Non-pigmented ciliary epithelial cell (primary cell): ENCODE measurements at regions not wholly inside any gene's neighbourhood (a gene's known extent, or its start where the extent isn't known, plus 50 kb on each side); places are given as distances from the start of the nearest gene placed in this dataset.

Experiments used
- DNase-seq: peaks from one replicate; pipeline ENCODE4 v3.0.0-alpha.2; 2010; ENCODE audit warnings: low read depth

DNA sequence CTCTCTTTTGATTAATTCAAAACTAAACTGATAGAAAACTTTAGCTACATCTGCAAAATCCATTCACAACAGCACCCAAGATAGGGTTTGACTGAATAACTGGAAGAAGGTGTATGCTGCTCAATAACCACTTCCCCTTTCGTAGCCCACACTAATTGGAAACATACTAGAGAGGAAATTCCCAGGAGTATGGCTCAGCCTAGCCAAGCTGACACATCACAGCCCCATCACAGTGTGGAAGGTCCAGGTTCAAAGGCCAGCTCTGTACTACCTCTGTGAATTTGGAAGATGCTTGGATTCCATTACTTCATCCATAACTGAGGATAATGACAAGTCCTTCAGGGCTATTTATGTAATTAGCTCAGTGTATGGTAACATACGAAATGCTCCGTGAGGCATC, 185.4 kb downstream of the FBXO15 start:
- DNase-seq: peak; percentile 71

DNA sequence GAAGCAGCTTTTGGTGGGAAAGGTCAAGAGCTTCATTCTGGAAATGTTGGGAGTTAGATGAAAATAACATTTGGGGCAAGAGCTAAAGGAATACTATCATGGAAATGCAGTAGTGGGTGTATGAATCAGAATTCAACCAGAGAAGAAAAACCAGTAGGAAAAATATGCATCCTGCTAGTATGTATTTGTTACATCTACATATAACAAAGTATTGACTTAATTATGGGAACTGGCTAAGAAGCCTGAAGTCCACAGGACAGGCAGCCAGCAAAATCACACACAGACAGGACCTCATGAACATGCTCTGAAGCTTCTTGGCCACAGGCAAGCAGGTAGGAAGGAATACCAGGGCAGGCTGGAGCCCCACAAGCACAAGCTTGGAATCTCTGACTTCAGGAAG, 185.8 kb downstream of the FBXO15 start:
- no peak for DNase-seq

DNA sequence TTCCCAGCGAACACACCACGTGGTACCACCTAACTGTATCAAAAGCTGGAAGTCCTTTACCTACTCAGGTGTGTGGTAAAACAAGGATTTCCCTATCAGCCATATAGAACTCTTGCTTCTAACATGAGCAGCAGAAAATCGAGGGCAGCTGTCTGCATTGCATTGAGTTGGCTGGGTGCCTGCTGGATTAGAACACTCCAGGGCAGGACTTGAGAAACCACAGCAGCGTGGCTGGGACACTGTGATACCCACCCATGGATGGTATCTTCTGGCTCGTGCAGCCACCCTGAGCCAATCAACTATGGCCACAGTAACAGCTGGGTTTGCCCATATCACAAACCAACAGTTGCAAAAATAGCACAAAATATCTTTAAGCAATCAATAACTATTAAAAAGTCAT, 188.3 kb downstream of the FBXO15 start:
- no peak for DNase-seq

DNA sequence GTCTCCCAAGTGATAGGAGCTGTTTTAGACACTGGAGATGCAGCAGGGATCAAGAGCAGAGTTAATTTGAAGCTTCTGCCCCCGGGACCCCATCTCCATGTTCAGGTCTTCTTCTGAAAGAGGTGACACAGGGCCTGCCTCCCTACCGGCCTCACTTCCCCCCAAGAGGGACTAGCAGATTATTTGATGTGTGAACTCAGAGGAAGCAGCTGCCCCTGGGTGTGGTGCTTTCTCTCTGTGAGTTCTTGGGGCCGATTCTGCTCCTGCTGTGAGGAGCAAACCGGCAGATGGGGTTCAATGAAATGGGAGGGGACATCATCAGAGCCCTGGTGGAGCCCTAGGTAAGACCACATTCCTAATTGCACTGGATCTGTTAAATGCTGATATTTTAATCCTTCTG, 193.4 kb downstream of the FBXO15 start:
- no peak for DNase-seq

DNA sequence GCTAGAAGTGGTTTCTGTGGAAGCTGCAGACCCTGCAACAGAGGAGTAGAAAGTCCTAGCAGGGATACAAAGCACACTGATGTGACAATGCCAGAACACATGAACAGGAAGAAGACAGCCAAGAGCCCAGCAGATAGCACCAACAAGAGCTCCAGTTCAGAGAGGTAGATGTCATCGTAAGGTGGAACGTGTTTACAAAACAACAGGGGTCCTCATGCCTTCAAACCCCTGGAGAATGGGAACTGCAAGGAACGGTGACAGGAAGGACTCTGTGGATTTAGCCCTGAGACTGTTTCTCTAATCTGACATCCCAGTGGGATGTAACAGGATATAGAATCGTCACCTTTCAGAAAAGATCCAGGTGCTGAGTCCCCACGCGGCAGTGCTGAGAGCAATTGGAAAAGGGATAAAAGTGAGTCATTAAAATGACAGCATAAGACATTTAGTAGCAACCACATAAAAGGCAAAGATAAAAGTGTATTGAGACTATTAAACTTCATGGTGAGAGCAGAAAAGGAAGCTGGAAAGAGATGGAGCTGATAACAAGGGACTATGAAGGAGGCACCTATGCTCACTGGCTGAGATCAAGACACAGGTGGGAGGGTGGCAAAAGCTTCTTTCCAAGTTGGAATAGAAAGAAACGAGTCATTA, 195.2 kb downstream of the FBXO15 start:
- no peak for DNase-seq

DNA sequence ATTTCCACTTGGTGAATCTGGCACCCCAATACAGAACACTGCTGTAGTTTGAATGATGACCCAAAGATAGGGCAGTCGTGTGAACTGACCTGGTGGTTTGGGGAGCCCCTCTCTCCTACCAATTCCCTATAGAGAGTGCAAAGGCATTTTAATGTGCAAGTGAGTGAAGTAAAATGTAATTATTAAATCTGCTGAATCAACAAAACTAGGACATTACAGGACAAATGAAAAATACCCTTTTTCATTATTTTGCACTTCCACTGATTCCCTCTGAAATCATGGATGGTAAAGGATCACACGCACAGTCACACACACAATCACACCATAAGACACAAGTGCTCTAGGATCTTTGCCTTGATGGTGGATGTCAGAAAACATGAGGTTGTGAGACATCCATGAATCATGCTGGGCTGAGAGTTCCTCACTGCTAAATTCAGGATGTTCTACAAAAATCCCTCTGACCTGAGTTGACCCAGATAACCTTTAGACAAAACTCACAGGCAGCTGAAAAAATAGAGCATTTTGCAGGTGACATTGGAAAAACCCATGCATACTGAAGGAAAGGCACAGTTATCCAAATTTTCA, 197.4 kb downstream of the FBXO15 start:
- DNase-seq: no peak

DNA sequence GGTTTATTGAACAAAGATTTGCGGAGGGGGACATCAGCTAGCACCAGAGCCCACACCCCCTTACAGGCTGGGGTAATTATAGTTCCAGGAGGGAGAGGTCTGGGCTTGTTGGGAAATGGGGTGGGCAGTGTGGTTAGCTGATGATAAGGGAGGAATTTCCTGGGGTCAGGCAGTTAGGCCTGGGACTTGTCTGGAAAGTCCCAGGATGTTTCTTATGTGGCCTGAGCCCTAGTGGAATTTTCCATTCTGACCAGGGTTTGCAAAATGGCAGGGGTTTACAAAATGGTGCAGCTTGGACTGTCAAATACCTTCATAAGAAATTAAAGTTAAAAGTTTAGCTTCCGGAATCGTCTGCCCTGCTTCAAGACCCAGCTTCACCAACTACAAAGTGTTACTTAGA, 199.1 kb downstream of the FBXO15 start:
- DNase-seq: peak; percentile 76

DNA sequence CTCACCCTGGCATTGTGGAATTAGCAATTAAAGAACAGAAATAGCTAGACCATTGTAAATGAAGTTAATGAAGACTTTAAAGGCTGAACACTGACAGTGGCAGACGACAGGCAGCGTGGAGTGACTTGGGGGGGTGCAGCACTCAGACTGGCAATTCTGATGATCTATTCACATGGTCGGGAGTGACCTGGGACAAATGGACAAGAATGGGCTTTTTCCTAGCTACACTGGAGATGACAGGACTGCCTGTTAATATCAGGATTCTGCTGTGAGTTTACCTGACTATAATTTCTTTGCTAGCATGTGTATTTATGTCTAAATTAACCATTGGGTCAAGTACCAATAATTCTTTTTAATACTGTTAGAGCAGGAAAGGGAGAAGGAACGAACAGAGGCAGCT, 199.6 kb downstream of the FBXO15 start:
- no peak for DNase-seq

DNA sequence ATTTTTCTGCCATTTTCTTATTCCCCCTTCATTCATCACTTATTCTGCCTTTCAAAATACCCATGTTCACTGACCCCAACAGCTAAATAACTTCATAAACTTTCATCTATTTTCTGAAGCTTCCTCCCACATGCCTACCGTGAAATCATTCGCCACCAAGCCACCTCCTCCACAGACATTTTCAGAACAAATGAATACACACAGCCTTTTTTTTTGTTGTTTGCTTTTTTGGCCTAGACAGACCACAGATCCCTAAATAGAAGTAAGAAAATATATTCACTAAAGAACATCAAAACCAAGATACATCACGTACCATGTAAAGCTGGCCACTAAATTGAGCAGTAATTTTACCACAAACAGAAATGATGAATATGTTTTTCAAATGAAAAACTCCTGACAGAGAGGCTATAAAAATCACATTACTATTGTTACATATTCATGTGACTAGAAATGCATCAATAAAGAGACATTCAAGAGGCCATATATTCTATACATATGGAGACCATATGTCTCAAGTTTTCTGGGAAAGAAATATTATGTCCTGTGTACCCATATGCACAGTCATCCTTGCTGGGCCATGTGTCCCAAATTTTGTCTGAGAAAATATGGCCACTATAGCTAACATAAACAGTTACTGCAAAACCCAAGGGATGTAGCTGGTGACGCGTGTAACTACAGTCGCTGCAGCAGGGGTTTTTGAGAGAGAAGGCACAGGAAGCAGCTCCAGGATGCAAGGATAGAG, 200.3 kb downstream of the FBXO15 start:
- DNase-seq: no peak

DNA sequence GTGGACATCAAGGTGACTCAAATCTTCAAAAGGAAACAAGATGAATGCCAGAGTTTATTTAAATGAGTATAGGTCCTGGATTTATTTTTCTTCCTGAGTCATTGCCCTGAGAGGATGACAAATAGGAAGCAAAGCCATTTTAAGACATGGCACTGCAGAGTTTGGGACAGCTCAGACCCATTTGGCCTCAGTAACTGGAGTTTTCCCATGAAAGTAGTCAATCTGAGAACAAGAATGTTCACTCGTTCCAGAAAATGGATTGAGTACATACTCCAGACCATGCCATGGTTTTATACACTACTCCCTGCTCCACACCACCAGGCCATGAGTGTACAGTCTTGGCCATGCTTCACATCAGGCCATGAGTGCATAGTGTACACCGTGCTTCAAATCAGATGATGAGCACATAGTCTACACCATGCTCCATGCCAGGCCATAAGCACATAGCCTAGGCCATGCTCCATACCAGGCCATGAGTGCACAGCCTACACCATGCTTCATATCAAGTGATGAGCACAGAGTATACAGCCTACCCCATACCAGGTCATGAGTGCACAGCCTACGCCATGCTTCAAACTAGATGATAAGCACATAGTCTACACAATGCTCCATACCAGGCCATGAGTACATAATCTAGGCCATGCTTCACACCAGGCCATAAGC, 202.4 kb downstream of the FBXO15 start:
- DNase-seq: no peak

DNA sequence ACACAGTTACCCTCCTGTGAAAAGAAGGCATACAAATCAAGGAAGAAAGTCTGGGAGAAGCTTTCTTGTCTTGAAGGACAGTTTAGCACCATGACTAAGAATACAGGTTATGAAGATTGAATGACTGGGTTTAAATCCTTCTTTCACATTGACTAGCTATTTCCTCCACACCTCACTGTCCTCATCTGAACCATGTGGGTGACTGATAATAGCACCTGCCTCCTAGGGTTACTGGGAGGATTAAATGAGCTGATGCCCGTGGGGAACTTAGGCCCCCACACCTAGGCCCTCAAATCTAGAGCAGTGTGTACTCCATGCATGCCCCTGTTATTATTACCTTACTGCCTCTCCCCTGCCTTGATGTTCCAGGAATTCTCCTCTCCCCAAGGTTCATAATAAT, 202.9 kb downstream of the FBXO15 start:
- DNase-seq: no peak

DNA sequence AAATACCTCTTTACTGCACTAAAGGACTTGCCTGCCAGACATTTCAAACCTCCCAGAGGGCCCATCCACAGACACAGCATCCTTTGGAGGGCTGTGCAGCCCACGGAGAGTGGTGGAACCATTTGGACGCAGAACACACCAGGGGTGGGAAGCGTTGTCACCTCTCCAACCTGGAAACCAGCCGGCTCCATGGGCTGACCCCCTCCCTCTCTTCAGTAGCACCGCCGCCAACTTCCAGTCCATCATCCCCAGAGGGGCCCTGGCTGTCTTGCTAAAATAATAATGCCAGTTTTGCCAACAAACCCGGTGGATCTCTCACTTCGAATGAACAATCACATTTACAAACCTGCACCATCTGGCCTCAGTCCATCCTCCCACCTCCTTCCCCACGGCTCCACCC, 203.9 kb downstream of the FBXO15 start:
- DNase-seq: no peak

DNA sequence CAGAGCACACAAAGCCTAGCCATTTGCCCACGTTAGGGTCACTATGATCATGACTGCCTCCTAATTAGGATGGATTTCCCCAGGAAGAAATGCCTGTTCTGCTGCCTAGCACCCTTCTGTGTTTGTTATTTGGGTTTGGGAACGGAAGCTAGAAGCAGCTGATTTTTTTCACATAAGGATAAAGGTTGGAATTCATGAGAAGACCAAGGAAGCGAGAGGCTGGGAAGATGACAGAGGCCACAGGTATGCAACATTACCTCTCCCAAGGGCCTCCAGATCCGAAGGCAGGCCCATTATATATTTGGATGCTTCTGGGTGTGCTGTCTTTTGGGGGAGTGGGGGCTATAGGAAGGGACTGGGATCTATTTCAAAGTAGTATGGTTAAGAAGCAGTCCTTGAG, 204.7 kb downstream of the FBXO15 start:
- no peak for DNase-seq

DNA sequence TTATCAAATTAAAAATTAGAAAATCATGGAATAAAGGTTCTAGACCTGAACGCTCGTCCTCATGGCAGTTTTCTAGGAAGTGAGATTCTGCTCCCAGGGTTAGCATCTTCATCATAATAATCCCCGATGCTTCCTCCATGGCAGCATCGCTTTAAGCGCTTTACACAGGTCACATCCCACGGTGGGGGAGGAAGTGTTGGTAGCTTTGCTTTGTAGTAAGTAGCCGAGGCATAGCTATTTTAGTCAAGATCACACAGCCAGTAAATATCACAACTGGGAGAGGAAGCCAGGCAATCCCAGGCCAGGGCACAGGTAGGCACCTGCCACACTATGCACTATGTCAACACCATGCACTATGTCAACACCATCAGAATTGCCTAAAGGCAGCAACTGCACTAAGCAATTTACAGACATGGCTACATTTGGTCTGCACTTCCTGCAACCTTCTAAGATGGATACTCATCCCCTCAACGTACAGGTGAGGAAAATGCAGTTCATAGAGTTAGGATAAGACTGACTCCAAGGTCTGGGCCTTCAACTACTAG, 205.5 kb downstream of the FBXO15 start:
- no peak for DNase-seq

DNA sequence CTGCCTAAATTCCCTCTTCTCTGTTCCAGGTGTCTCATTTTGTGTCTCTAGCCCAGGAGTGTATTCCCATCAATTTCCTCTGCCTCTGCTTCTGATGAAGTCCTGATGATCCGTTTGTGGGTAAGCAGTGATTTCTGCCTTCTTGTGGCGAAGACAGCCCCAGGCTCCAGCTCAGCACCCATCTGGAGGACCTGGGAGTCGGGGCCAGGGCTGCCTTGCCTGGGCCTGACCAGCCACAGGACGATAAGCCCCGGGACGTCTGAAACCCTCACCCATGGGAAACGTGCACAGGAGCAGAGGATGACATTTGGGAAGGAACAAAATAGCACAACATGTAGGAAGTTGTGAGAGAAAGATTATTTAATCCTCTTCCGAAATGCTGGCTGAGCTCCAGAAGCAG, 206.9 kb downstream of the FBXO15 start:
- DNase-seq: no peak

DNA sequence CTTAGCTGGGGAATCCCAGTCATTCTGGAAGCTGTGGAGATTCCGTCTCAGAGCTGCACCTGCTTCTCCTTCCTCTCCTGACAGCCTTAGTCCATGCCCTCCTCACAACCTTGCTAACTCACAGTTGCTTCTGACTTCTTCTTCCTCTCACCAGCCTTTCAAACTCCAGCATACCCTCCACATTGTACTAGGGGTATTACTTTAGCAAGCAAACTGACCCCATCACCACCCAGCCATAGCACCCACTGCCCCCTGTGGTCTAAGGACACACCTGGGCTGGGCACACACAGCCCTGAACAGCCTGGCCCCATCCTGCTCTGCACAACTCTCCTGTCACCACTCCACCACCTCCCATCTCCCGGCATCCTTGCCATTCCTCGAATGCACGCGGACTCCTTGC, 208.2 kb downstream of the FBXO15 start:
- no peak for DNase-seq

DNA sequence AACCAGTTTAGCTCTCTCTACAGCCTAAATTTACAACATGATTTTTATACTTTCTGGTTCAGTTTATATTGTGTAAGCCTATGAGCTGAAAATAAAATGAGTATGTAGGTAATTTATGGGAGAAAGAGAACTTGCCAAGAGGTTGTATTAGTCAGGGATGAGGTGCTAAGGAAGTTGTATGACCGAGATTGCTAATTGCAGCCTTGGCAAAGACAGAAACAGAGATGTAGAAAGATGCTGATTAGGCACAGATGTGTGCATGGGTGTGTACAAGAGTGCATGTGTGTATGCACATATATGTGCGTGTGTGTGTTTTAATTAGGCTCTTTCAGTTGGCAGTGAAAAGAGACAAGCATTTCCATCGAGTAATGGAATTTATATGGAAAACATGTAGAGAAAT, 213.9 kb downstream of the FBXO15 start:
- no peak for DNase-seq

DNA sequence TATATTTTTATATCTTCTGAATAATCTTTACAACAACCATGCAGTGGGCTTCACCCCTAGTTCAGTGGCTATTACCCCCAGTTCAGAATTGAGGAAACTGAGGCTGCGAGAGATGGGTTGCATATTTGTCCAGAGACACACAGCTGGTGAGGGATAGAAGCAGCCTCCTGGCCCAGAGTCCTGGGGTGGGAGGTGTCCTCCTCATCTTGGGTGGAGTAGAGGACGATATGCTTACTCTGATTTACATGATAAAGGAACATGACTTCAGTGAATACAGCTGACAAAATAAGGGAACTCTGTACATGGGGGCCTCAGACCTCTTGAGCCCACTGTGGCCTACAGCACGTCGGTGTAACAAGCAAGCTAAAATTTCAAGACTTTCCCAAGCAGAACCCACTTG, 214.7 kb downstream of the FBXO15 start:
- no peak for DNase-seq

DNA sequence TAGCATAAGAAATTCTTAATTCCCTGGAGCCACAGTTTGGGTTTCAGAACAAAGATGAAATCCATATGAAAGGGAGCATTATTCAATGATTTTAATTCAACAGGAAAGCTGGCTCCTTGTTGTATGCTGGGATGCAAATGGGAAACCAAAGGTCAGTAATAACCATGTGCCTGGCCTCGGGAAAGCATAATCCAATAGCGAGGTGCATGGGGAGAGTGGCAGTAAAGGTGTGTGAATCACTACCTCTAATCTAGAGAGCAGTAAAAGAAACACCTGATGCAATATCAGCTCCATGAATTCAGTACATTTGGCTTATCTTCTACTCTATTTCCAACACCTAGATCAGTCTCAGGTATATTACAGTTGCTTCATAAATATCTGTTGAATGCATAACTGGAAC, 220.1 kb downstream of the FBXO15 start:
- no peak for DNase-seq

DNA sequence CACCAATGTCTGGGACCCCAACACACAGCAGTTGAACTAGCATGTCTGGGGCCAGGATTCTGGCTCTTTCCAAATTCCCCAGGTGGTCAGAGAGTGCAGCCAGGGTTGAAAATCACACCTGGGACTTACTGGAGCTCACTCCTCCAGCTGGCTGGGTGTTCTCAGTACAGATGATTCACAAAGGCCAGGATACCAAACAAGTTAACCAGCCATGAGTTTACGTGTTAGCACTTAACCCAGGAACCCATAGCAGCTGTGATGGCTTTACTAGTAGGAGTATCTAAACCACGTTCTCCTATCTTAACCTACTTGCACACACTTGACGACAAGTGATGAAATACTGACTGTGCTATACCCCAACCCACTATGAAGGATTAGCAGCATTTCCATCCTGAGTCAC, 222.8 kb downstream of the FBXO15 start:
- DNase-seq: peak; percentile 57

DNA sequence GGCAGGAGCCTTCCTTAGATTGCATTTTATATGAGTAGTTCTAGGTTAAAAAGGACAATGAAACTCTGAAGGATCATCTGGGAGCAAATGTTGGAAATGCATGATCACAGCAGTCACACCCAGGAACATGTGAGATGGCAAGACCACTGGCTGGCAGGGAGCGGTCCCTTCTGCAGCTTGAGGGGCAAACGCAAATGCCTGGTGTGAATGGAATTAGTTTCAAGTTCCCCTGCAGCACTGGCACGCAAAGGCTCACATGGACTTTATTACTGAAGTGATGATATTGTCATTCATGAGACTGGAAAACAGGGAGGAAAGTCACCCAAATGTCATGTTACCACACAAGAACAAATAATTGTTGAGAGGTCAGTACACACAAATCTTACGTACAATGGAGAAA, 223.3 kb downstream of the FBXO15 start:
- no peak for DNase-seq

DNA sequence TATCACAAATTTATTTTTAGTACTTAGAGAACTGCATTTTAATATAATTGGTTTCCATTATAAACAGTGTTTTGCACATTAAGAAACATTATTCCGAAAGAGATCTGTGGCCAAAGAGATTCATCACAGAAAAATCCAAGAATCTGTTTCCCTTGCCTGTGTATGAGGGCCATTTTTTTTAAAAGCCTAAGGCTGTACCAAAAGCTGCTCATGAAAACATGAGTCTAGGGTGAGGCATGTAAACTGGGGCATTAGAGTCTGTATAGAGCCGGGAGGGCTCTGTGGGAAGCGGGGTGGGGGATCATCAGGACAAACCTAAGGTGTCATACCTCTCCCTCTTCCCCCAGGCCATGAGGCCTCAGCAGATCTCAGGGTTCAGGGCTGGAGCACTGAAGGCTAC, 223.8 kb downstream of the FBXO15 start:
- DNase-seq: no peak

DNA sequence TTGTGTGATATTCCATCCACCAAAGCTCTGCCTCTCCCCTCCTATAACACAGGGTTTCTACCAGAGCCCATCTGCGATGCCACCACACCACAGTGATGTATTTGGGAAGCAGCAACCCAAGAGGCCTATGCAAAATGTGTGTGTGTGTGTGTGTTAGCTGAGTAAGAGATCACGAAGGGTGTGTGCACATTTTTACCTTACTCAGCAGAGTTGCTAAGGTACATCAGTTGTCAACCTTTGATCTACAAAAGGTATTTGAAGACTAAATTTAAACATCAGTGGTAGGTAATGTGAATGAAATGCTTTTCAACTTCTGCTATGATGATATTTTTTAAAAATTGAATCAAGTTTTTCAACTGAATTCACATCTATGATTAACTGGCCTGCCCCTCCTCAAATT, 227.6 kb downstream of the FBXO15 start:
- no peak for DNase-seq
